GM19324 (cell line): ENCODE measurements at regions not wholly inside any gene's neighbourhood (a gene's known extent, or its start where the extent isn't known, plus 50 kb on each side); places are given as distances from the start of the nearest gene placed in this dataset.
"Not testable (repeated sequence)": the region's sequence is repeated elsewhere in the genome, so short reads cannot be mapped to it uniquely, and the experiment has no call there.

Experiments used
- ATAC-seq: cut with Tn5 transposase; IDR thresholded peaks from one replicate; pipeline ENCODE4 v1.9.1; 2021; ENCODE audit warnings: mild to moderate bottlenecking, moderate library complexity; ENCODE audit not compliant: unreplicated experiment, low FRiP score

DNA sequence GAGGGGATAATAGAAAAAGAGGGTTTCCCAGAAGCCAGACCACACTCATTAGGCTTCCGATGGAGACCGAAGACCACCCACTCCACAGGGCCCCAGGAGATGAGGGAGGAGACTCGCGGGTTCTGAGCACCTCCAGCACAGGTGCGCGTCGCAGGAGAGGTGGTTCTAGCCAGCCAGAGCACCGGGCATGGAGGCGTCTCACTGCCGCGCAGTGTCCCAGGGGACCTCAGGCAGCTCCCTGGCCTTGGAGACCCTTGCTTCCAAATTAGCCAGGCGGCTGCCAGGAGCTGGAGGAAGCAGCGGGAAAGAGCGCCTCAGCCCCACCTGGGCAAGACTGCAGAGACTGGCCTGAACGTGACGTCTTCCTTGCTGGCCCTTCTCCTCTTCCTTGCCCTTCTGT lies 115.4 kb upstream of the FBXL7 start:
- ATAC-seq, result no peak

DNA sequence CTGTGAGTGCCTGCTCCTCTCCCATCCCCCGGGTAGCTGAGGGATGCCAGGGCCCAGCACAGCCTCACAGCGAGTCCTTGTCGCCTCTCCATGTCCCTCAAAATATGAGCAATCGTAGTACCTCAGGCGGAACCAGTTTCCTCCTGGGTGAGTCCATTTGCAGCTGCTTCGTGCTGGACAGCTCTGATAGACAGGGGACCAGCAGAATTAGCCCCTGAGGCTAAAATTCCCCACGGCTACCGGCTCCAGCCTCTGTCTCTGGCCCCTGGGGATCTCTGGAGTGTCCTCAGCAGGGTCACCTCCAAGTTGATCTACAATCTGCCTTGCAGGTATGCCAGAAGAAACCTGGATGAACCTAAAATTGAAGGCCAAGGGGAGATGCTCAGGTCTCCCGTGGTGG lies 115.8 kb upstream of the FBXL7 start:
- no peak for ATAC-seq

DNA sequence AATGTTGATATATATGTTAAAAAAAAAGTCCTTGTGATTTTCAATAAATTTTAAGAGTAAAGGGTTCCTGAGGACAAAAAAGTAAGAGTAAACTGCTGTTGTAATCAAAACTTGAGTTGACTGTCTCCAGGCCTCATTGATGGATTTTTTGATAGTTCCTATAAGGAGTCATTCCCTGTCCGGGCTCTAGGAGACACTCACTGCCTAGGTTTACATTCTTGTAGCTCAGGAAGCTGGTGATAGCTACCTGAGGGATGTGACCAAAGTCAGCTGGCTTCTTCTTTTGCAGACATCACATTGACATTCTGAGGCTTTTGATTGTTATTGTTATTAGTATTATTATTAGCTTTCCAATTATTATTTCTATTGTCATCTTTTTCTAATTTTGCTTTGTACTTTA lies 116.5 kb upstream of the FBXL7 start:
- no peak for ATAC-seq

DNA sequence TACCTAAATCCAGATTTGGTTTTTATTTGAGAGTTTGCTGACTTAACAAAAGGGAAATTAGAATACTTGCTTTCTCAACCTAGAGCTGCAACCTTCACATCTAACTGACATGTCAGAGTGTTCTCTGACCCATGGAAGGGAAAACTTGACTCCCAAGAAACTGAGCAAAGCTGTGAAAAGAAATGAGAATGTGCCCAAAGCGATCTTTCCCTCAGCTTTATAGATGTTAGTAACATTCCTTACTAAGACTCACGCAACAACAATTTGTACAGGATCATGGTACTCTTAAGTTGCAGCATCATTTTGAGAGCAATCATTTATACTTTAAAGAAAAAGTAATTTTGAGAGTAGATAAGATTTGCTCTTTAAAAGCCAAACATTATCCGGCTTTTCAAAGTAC lies 117.0 kb upstream of the FBXL7 start:
- no peak for ATAC-seq

DNA sequence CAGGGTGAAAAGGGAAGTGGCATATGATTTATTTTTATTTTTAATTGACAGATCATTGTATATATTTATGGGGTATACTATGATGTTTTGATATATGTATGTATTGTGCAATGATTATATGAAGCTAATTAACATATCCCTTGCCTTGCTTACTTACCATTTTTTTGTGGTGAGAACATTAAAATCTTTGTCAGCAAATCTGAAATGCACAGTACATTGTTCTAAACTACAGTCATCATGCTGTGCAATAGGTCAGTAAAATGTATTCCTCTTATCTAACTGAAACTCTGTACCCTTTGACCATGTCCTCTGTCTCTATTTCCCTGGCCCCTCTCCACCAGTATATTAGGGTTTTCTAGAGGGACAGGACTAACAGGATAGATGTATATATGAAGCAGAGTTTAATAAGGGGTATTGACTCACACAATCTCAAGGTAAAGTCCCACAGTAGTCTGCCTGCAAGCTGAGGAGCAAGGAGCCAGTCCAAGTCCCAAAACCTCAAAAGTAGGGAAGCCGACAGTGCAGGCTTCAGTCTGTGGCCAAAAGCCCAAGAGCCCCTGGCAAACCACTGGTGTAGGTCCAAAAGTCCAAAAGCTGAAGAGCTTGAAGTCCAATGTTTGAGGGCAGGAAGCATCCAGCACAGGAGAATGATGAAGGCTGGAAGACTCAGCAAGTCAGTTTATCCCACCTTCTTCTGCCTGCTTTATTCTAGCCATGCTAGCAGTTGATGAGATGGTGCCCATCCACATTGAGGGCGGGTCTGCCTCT lies 122.2 kb upstream of the FBXL7 start:
- no peak for ATAC-seq

DNA sequence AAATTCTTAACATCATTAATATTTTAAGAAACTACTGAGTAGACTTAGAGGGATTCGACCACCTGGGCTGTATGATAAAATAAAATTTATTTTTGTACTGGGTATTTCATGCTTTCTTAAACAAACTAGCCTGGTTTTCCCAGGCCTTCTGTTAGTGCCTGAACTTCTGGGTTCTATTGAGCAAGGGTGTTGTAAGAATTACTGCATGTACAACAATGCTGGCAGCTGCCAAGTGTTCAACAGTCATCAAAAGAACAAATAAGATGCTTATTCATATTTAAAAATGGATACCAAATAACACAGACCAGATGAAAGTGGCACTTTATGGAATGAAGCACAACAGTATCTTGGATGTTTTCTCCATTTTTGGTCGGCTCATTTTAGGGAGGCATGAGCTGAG lies 123.2 kb upstream of the FBXL7 start:
- no peak for ATAC-seq

DNA sequence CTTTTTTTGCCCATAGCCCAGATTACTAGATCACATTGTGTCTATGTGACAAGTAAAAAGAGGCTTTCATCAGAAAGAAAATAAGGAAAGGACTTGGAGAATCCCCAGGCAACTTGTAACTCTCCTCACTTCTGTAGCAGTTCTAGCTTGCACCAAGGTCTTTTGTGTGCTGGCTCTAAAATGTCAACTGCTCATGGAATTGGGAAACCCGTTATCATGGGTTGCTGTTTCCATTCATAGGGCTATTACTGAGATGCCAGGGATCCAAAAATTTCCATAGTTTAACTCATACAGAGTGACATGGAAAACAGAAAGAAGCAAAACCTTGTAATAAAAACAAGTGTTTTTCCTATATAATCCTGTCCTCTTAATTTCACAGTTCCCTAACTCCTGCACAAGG lies 123.9 kb upstream of the FBXL7 start:
- ATAC-seq, result no peak

DNA sequence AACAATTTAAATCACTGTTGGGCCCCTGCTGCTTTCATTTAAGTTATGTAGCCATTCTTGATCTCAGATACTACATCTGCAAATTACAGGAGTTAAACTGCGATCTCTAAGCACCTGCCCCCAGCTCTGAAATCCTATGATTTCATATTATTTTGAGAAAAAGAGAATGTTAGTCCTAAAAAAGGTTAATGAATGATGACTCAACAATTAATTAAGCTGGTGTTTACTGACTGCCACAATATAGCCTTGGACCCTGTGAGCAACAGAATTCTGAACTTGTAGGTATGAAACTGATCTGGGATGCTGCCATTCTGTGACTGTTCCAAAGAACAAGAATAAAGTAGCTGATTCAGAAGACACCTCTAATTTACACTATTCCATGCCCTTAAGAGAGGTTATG lies 124.4 kb upstream of the FBXL7 start:
- no peak for ATAC-seq

DNA sequence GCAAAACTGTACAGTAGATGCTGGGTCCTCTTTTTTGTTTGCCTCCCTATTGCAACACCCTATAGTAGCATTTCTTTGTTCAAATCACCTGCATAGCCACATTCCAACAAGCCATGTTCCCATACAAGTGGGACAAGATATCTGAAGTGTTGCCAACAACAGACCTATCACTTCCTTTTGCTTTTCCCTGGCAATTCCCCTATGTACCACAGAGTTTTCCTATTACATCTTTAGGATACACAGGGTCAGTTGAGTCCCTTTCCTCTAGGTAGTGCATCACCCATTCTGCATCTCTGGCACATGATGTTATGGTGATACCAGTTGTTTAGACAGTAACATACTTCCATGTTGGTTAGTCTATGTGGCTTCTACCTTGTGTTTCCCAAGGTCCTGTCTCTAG lies 125.1 kb upstream of the FBXL7 start:
- no peak for ATAC-seq

DNA sequence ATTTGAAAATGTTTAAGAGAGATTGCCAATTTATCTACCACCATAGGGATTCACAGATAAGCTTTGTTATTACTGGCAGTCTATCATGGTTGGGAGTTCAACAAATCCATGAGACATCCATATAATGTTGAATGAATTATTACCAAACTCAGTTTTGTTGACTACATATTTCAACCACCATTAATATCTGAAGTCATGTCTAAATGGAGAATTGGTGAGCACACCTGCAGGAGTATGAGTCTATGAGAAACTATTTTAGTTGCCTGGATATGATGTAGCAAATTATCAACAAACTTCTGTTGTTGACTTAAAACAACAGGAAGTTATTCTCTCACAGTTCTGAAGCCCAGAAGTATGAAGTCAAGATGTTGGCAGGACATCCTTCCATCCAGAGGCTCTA lies 126.8 kb upstream of the FBXL7 start:
- ATAC-seq, result no peak

DNA sequence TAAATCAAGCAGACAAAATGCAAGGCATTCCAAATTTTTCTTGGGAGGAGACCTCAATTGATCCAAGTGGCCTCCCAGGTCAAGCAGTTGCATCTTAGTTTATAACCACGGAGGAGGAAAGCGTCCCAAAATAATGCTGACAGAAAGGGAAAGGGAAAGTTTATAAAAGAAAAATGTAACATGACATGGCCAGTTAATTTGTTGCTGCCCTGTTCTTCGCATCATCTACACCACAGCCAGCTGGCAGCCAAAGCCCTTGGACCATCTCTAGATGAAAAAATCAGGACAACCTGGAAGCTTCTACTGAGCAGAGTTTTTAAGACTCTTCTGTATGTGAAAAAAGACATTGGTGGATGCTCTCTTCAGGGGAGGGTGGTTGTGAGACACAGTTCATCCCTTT lies 128.8 kb upstream of the FBXL7 start:
- no peak for ATAC-seq

DNA sequence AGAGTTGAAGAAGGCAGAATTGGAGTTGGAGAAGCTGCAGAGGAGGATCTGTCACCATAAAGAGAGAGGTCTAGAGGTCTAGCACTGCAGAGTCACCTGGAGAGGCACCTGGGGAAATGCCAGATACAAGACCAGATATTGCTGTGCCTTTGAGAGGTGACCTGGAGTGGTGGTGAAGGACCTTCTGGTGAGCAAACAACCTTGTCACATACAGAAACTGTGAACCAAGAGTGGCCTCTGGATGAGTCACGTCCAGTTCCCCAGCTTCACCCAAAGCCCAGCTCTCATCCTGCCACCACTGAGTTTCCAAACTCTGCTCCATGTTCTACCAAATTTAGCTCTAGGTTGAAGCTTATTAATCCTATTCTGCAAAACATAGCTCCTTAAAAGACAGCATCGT lies 131.1 kb upstream of the FBXL7 start:
- no peak for ATAC-seq

DNA sequence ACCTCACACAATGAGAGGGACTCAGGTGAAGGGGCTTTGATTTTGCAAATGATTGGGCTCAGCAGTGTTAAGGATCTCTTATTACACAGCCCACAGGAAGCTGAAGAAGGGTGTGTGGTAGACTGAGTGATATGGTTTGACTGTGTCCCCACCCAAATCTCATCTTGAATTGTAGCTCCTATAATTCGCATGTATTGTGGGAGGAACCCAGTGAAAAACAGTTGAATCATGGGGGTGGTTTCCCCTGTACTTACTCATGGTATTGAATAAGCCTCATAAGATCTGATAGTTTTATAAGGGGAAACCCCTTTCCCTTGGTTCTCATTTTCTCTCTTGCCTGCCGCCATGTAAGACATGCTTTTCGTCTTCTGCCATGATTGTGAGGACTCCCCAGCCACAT lies 132.5 kb upstream of the FBXL7 start:
- ATAC-seq, result no peak

DNA sequence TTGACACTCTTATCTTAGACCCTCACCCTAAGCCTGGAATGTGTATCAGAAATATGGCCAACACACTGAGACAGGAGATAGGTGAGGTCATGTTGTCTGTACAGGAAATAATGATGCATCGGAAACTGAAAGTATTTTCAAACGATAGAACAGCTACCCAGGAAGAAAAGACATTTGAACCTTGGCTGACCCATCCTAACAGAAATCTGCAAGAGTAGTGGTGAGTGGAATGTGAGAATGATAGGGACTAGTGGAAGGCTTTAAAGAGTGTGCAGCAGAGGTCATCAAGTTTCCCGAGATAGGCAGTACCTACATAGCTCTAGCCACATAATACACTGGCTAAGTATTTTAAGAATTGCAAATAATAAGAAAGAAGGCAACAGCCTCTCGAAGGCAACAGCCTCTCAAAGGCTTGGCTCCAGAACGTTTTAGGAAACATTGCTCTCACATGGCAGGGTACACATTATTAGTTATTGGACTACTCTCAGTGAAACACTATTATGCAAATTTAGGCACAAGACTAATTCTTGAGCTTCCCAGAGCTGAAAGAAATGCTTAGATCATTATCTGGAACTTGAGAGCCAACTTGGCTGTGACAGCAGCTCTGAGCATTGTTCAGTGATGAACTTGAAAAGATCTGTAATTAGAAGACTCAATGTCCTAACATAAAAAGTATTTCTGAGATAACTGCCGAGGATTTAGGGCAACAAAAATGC lies 133.1 kb upstream of the FBXL7 start:
- ATAC-seq, result no peak

DNA sequence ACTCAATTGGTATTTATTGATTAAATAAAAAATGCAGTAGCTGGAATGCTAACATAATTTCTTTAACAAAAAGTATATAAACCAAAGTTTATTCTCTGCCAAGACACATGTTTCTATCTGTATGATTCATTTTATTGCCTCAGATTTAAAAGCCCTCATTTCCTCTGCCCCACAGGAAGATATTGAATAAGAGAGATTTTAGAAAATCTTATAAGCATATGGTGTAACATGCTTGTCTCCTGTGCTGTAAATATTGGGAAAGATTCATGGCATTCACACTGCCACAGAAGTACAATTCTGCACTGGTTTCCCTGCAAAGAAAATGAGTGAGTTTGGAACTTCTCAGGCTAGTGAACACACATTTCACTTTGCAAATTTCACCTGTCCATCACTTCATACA lies 134.9 kb upstream of the FBXL7 start:
- ATAC-seq, result no peak

DNA sequence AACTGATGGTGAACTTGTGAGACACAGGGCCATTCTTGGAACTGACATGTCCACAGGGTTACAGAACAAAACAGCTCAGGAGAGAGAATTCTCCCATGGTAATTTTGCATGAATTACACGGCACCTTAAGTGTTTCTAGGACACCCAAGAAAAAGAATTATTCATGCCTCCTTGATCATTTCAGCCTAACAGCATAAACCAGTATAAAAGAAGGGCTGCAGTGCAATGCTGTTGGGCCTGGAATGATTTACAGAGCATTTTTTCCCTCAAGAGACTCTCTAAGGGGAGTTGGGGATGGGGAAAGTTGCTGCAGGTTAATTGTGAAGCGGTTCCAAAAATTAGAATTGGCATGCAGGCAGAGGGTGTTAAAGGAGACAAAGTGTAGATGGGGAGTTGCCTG lies 136.4 kb upstream of the FBXL7 start:
- no peak for ATAC-seq

DNA sequence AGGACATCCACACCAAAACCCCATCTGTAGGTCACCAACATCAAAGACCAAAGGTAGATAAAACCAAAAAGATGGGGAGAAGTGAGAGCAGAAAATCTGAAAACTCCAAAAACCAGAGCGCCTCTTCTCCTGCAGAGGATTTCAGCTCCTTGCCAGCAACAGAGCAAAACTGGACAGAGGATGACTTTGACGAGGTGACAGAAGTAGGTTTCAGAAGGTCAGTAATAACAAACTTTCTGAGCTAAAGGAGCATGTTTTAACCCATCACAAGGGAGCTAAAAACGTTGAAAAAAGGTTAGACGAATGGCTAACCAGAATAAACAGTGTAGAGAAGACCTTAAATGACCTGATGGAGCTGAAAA lies 142.9 kb upstream of the FBXL7 start:
- ATAC-seq, result not testable (repeated sequence)

DNA sequence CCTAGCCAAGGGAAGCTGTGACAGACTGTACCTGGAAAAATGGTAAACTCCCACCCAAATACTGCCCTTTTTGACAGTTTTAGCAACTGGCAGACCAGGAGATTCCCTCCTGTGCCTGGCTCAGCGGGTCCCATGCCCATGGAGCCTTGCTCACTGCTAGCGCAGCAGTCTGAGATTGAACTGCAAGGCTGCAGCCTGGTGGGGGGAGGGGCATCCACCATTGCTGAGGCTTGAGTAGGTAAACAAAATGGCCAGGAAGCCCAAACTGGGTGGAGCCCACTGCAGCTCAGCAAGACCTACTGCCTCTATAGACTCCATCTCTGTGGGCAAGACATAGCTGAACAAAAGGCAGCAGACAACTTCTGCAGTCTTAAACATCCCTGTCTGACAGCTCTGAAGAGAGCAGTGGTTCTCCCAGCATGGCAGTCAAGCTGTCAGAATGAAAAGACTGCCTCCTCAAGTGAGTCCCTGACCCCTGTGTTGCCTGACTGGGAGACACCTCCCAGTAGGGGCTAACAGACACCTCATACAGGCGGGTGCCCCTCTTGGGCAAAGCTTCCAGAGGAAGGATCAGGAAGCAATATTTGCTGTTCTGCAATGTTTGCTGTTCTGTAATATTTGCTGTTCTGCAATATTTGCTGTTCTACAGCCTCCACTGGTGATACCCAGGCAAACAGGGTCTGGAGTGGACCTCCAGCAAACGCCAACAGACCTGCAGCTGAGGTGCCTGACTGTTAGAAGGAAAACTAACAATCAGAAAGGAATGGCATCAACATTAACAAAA lies 143.5 kb upstream of the FBXL7 start:
- ATAC-seq, result not testable (repeated sequence)

DNA sequence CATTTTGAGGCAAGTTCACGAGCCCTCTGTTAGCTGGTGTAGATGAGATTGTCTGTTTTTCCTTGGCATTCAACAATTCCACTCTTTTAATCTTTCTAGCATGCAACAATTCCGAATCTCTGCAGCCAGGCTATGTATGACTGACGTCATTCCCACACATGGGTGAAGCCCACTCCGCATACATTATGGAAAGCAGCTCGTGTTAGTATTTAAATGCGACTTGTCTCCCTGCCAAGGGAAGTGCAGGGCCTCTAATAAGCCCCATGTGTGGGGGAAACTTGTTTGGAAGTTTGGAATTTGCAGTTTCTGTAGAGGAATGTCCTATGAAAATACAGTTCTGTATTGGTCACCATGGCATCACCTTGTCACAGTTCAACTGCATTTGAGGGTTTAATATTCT lies 146.0 kb upstream of the FBXL7 start:
- ATAC-seq, result no peak

DNA sequence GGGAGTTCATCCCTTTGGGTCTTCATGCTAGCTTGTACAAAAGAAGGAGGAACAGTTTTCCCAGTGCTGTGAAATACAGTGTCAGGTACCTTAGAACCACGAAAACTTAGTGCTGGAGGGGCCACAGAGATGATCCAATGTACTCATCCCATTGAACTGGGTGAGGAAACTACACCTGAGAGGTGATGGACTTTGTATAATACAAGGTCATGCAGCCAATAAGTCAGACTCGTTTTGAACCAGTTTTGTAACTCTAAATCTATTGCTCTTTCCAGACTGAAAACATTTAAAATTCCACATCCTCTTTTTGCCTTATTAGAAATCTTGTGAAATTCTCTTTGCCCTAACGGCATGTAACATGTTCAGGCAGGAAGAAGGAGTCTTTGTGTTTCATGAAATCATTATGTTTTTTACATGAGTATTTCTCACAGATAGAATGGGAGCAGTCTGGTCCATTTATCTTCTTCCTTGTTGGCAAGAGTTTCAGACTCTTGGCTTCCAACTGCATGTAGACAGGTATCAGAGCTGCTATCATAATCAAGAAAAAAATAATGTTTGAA lies 146.8 kb upstream of the FBXL7 start:
- no peak for ATAC-seq

DNA sequence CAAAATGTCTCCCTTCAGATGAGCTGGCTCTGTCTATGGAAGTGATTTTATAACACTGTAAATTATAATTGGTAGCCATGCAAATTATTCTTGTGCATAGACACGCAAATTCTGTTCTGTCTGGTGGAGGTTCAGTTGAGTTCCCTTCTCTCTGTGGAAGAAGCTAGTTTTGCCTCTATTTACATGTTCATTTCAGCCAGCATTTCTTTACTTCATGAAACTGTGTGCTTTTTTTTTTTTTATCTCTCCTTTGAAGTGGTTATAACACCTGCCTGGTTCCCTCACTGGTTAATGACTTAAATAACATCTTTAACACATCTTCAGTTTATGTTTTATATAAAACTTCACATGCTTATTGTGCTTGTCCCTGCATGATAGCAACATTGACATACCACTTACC lies 149.4 kb upstream of the FBXL7 start:
- no peak for ATAC-seq
